ENCODE measurements at regions not wholly inside any gene's neighbourhood (a gene's known extent, or its start where the extent isn't known, plus 50 kb on each side); places are given as distances from the start of the nearest gene placed in this dataset.

DNA sequence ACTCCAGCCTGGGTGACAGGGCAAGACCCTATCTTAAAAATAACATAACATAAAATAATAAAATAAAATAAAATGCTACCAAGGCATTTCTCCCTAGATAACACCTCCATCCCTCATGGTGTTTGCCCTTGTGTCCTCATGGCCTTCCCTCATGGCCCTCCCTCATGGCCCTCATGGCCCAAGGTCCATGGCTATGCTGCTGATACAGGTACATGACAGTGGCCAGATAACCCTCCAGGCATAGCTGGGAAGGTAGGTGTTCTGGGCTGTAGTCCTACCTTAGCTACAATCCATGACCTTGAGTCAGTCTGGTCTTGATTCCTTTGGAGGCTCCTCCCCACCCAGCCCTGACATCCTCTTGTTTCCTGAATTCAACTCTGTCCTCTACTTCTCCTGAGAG is 75.2 kb downstream of the PJA1 start:
- Histone ChIP-seq H3K27ac (ENCODE audit: low read depth in 1 of 2, low read length in 2 of 2) (no peak overlapping the region), H3K4me1 (ENCODE audit: control insufficient read depth in 4 of 4, insufficient read depth in 4 of 4, low read length in 3 of 4) (no peaks in the 10 kb centered on the region), H3K9ac (ENCODE audit: low read depth in 1 of 2, low read length in 2 of 2) (no peak overlapping the region), H3K9me3 (ENCODE audit: control insufficient read depth in 4 of 4, low read length in 3 of 4) (no peaks in the 10 kb centered on the region), H3K27me3 (ENCODE audit: control insufficient read depth in 4 of 4, insufficient read depth in 4 of 4, low read length in 3 of 4) (no peaks in the 10 kb centered on the region), H3K36me3 (ENCODE audit: control insufficient read depth in 4 of 4, insufficient read depth in 3 of 4, low read depth in 1 of 4, low read length in 3 of 4) (no peaks in the 10 kb centered on the region), H3K4me3 (ENCODE audit: low read depth in 1 of 3, low read length in 3 of 3) (no peak overlapping the region)
- no peak for TF ChIP-seq YY1 (IDR thresholded peaks at IDR 0.05)
- TF ChIP-seq HNF4A (conservative IDR thresholded peaks at IDR 0.05), result no peak
- TF ChIP-seq, protein P1, sequence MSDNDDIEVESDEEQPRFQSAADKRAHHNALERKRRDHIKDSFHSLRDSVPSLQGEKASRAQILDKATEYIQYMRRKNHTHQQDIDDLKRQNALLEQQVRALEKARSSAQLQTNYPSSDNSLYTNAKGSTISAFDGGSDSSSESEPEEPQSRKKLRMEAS (IDR thresholded peaks at IDR 0.05), result no peak
- no peak for TF ChIP-seq RXRA (IDR thresholded peaks at IDR 0.05)
- TF ChIP-seq, protein P2, sequence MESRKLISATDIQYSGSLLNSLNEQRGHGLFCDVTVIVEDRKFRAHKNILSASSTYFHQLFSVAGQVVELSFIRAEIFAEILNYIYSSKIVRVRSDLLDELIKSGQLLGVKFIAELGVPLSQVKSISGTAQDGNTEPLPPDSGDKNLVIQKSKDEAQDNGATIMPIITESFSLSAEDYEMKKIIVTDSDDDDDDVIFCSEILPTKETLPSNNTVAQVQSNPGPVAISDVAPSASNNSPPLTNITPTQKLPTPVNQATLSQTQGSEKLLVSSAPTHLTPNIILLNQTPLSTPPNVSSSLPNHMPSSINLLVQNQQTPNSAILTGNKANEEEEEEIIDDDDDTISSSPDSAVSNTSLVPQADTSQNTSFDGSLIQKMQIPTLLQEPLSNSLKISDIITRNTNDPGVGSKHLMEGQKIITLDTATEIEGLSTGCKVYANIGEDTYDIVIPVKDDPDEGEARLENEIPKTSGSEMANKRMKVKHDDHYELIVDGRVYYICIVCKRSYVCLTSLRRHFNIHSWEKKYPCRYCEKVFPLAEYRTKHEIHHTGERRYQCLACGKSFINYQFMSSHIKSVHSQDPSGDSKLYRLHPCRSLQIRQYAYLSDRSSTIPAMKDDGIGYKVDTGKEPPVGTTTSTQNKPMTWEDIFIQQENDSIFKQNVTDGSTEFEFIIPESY (IDR thresholded peaks at IDR 0.05), result no peak
- no peak for TF ChIP-seq EGR1 (IDR thresholded peaks at IDR 0.05; ENCODE audit: low read depth in 2 of 2)
- no peak for TF ChIP-seq SP1 (IDR thresholded peaks at IDR 0.05)
- DNase-seq (ENCODE audit: low spot score), result no peak

DNA sequence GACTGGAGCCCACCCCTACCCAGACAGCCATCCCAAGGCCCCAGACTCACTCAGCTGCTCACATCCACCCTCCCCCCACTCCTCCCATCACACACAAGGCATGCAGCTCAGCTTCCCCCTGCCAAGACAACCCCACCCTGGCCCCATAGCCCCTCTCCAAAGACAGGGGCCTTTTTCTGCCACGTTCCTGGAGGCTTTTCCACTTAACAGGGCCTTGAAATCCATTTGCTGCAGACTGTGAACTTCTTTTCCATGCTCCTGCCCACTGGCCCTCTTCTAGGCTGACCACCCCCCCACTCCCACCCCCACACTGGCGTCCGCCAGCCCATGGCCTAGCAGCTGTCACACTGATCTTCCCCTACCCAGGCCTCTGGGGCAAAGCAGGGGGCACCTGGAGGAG is 76.0 kb downstream of the PJA1 start:
- Histone ChIP-seq H3K4me3 (ENCODE audit: low read depth in 1 of 3, low read length in 3 of 3) (no peak overlapping the region), H3K9me3 (ENCODE audit: control insufficient read depth in 4 of 4, low read length in 3 of 4) (no peaks in the 10 kb centered on the region), H3K27me3 (ENCODE audit: control insufficient read depth in 4 of 4, insufficient read depth in 4 of 4, low read length in 3 of 4) (no peaks in the 10 kb centered on the region), H3K36me3 (ENCODE audit: control insufficient read depth in 4 of 4, insufficient read depth in 3 of 4, low read depth in 1 of 4, low read length in 3 of 4) (no peaks in the 10 kb centered on the region), H3K4me1 (ENCODE audit: control insufficient read depth in 4 of 4, insufficient read depth in 4 of 4, low read length in 3 of 4) (no peaks in the 10 kb centered on the region), H3K27ac (ENCODE audit: low read depth in 1 of 2, low read length in 2 of 2) (no peak overlapping the region), H3K9ac (ENCODE audit: low read depth in 1 of 2, low read length in 2 of 2) (no peak overlapping the region)
- TF ChIP-seq JUND (IDR thresholded peaks at IDR 0.05) (no peak), HNF4A (conservative IDR thresholded peaks at IDR 0.05) (no peak), GABPA (IDR thresholded peaks at IDR 0.05 in 1 of 2, conservative IDR thresholded peaks at IDR 0.05 in 1 of 2) (no peak), NR2F2 (IDR thresholded peaks at IDR 0.05) (no peak), HNF4G (IDR thresholded peaks at IDR 0.05) (no peak), FOXA1 (IDR thresholded peaks at IDR 0.05) (no peak), YY1 (IDR thresholded peaks at IDR 0.05) (no peak), FOXA2 (IDR thresholded peaks at IDR 0.05) (no peak), EGR1 (IDR thresholded peaks at IDR 0.05; ENCODE audit: low read depth in 2 of 2) (no peak), SP1 (IDR thresholded peaks at IDR 0.05) (no peak), RXRA (IDR thresholded peaks at IDR 0.05) (no peak), RAD21 (IDR thresholded peaks at IDR 0.05) (no peak), TAF1 (conservative IDR thresholded peaks at IDR 0.05) (no peak)
- TF ChIP-seq, protein P1 (IDR thresholded peaks at IDR 0.05), result no peak
- TF ChIP-seq, protein P2 (IDR thresholded peaks at IDR 0.05), result no peak
- TF ChIP-seq, protein P3, sequence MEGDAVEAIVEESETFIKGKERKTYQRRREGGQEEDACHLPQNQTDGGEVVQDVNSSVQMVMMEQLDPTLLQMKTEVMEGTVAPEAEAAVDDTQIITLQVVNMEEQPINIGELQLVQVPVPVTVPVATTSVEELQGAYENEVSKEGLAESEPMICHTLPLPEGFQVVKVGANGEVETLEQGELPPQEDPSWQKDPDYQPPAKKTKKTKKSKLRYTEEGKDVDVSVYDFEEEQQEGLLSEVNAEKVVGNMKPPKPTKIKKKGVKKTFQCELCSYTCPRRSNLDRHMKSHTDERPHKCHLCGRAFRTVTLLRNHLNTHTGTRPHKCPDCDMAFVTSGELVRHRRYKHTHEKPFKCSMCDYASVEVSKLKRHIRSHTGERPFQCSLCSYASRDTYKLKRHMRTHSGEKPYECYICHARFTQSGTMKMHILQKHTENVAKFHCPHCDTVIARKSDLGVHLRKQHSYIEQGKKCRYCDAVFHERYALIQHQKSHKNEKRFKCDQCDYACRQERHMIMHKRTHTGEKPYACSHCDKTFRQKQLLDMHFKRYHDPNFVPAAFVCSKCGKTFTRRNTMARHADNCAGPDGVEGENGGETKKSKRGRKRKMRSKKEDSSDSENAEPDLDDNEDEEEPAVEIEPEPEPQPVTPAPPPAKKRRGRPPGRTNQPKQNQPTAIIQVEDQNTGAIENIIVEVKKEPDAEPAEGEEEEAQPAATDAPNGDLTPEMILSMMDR (IDR thresholded peaks at IDR 0.05; ENCODE audit: low read depth, low read length, missing input control), result no peak
- TF ChIP-seq, protein P4, sequence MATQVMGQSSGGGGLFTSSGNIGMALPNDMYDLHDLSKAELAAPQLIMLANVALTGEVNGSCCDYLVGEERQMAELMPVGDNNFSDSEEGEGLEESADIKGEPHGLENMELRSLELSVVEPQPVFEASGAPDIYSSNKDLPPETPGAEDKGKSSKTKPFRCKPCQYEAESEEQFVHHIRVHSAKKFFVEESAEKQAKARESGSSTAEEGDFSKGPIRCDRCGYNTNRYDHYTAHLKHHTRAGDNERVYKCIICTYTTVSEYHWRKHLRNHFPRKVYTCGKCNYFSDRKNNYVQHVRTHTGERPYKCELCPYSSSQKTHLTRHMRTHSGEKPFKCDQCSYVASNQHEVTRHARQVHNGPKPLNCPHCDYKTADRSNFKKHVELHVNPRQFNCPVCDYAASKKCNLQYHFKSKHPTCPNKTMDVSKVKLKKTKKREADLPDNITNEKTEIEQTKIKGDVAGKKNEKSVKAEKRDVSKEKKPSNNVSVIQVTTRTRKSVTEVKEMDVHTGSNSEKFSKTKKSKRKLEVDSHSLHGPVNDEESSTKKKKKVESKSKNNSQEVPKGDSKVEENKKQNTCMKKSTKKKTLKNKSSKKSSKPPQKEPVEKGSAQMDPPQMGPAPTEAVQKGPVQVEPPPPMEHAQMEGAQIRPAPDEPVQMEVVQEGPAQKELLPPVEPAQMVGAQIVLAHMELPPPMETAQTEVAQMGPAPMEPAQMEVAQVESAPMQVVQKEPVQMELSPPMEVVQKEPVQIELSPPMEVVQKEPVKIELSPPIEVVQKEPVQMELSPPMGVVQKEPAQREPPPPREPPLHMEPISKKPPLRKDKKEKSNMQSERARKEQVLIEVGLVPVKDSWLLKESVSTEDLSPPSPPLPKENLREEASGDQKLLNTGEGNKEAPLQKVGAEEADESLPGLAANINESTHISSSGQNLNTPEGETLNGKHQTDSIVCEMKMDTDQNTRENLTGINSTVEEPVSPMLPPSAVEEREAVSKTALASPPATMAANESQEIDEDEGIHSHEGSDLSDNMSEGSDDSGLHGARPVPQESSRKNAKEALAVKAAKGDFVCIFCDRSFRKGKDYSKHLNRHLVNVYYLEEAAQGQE (IDR thresholded peaks at IDR 0.05), result no peak
- DNase-seq (ENCODE audit: low spot score), result no peak
- 83% methylated on average over 3 of the region's 3 CpGs for WGBS

All from liver (tissue), 8 donors.